H9 (cell line): ENCODE measurements at regions not wholly inside any gene's neighbourhood (a gene's known extent, or its start where the extent isn't known, plus 50 kb on each side); places are given as distances from the start of the nearest gene placed in this dataset.

Source experiments
- DNase-seq: peaks from one replicate; pipeline ENCODE4 v3.0.0-alpha.2; 2017
- H2AFZ ChIP-seq: one replicate; pipeline ENCODE4 v1.6.1; 2013; ENCODE audit warnings: mild to moderate bottlenecking, low read length, control low read depth, moderate library complexity
- H2AK5ac ChIP-seq: 2 replicates; pipeline ENCODE4 v1.6.1; 2013; ENCODE audit warnings: low read length, control low read depth, mixed read lengths; ENCODE audit not compliant: insufficient read length
- H2BK120ac ChIP-seq: one replicate; pipeline ENCODE4 v1.6.1; 2013; ENCODE audit warnings: low read depth, mild to moderate bottlenecking, low read length, control low read depth, inconsistent platforms; ENCODE audit not compliant: poor library complexity, severe bottlenecking
- H2BK12ac ChIP-seq: 2 replicates; pipeline ENCODE4 v1.6.1; 2013; ENCODE audit warnings: low read length, control low read depth, mixed read lengths, low read depth; ENCODE audit not compliant: insufficient read length
- H2BK15ac ChIP-seq: 2 replicates; pipeline ENCODE4 v1.6.1; 2013; ENCODE audit warnings: low read depth, low read length, control low read depth
- H2BK20ac ChIP-seq: one replicate; pipeline ENCODE4 v1.6.1; 2013; ENCODE audit warnings: low read depth, mild to moderate bottlenecking, low read length, control low read depth, inconsistent platforms; ENCODE audit not compliant: poor library complexity, severe bottlenecking
- H2BK5ac ChIP-seq: 2 replicates; pipeline ENCODE4 v1.6.1; 2013; ENCODE audit warnings: low read length, control low read depth, mixed read lengths; ENCODE audit not compliant: insufficient read length
- H3K14ac ChIP-seq: 2 replicates; pipeline ENCODE4 v1.6.1; 2013; ENCODE audit warnings: low read length, control low read depth; ENCODE audit not compliant: insufficient read depth
- H3K18ac ChIP-seq: 2 replicates; pipeline ENCODE4 v1.6.1; 2013; ENCODE audit warnings: low read depth, mild to moderate bottlenecking, mixed read lengths, low read length, control low read depth; ENCODE audit not compliant: insufficient read length
- H3K23ac ChIP-seq: 2 replicates; pipeline ENCODE4 v1.6.1; 2013; ENCODE audit warnings: low read length, control low read depth, mixed read lengths, low read depth; ENCODE audit not compliant: insufficient read length
- H3K23me2 ChIP-seq: 2 replicates; pipeline ENCODE4 v1.6.1; 2013; ENCODE audit warnings: low read depth, mild to moderate bottlenecking, mixed read lengths, low read length, control low read depth; ENCODE audit not compliant: insufficient read length, poor library complexity, severe bottlenecking
- H3K27ac ChIP-seq: 2 replicates; pipeline ENCODE4 v1.5.1; 2013; ENCODE audit warnings: low read length, control low read depth, mixed read lengths, low read depth; ENCODE audit not compliant: insufficient read length
- H3K27me3 ChIP-seq: 2 replicates; pipeline ENCODE4 v1.6.1; 2013; ENCODE audit warnings: low read length, control low read depth, inconsistent platforms; ENCODE audit not compliant: insufficient read depth
- H3K4ac ChIP-seq: 2 replicates; pipeline ENCODE4 v1.6.1; 2013; ENCODE audit warnings: low read depth, mild to moderate bottlenecking, control low read depth, inconsistent platforms, low read length, moderate library complexity
- H3K4me1 ChIP-seq: 2 replicates; pipeline ENCODE4 v1.6.1; 2013; ENCODE audit warnings: low read length, control low read depth, inconsistent platforms; ENCODE audit not compliant: insufficient read depth
- H3K4me2 ChIP-seq: 2 replicates; pipeline ENCODE4 v1.6.1; 2013; ENCODE audit warnings: low read length, control low read depth, mixed read lengths; ENCODE audit not compliant: insufficient read length, insufficient read depth
- H3K56ac ChIP-seq: 2 replicates; pipeline ENCODE4 v1.6.1; 2013; ENCODE audit warnings: low read depth, mild to moderate bottlenecking, mixed read lengths, low read length, control low read depth; ENCODE audit not compliant: insufficient read length
- H3K79me1 ChIP-seq: 2 replicates; pipeline ENCODE4 v1.6.1; 2013; ENCODE audit warnings: low read depth, mild to moderate bottlenecking, moderate library complexity, low read length, control low read depth, inconsistent platforms; ENCODE audit not compliant: insufficient read depth, poor library complexity, severe bottlenecking
- H3K79me2 ChIP-seq: 2 replicates; pipeline ENCODE4 v1.6.1; 2013; ENCODE audit warnings: low read length, control low read depth, inconsistent platforms; ENCODE audit not compliant: insufficient read depth
- H3K9ac ChIP-seq: 2 replicates; pipeline ENCODE4 v1.6.1; 2013; ENCODE audit warnings: low read length, control low read depth, mixed read lengths; ENCODE audit not compliant: insufficient read length; ENCODE audit errors: extremely low read depth
- H3K9me3 ChIP-seq: one replicate; pipeline ENCODE4 v1.6.1; 2013; ENCODE audit warnings: low read depth, low read length, inconsistent platforms; ENCODE audit not compliant: control insufficient read depth
- H3T11ph ChIP-seq: one replicate; pipeline ENCODE4 v1.6.1; 2013; ENCODE audit warnings: mild to moderate bottlenecking, low read length, control low read depth, inconsistent platforms
- H4K20me1 ChIP-seq: one replicate; pipeline ENCODE4 v1.6.1; 2013; ENCODE audit not compliant: control insufficient read depth, insufficient read length, insufficient read depth
- H4K5ac ChIP-seq: 2 replicates; pipeline ENCODE4 v1.6.1; 2013; ENCODE audit warnings: low read depth, mild to moderate bottlenecking, mixed read lengths, low read length, control low read depth; ENCODE audit not compliant: insufficient read length
- H4K8ac ChIP-seq: replicated peaks from 2 replicates; pipeline ENCODE4 v1.6.1; 2013; ENCODE audit warnings: low read length, control low read depth, mixed read lengths, low read depth; ENCODE audit not compliant: insufficient read length
- H4K91ac ChIP-seq: 2 replicates; pipeline ENCODE4 v1.6.1; 2013; ENCODE audit warnings: low read depth, mild to moderate bottlenecking, moderate library complexity, mixed read lengths, low read length, control low read depth; ENCODE audit not compliant: insufficient read length
- H3K27ac Mint-ChIP-seq, 3 experiments: 2 replicates in 2 of 3; 3 replicates in 1 of 3; pipeline ENCODE4 v1.8.0; 2020 to 2021; ENCODE audit warnings: mixed read lengths in 3 of 3, mild to moderate bottlenecking in 1 of 3, moderate library complexity in 1 of 3
- H3K27me3 Mint-ChIP-seq: 2 replicates; pipeline ENCODE4 v1.8.0; 2021; ENCODE audit warnings: low read depth, mild to moderate bottlenecking, moderate library complexity, mixed read lengths
- H3K36me3 Mint-ChIP-seq, 3 experiments: 2 replicates in 2 of 3; 3 replicates in 1 of 3; pipeline ENCODE4 v1.8.0; 2020 to 2021; ENCODE audit warnings: low read depth in 3 of 3, mixed read lengths in 3 of 3; ENCODE audit not compliant: insufficient read depth in 1 of 3
- H3K4me1 Mint-ChIP-seq, 2 experiments: 2 replicates each; pipeline ENCODE4 v1.8.0; 2020; ENCODE audit warnings: mixed read lengths in 2 of 2
- H3K4me3 Mint-ChIP-seq, 2 experiments: 2 replicates in 1 of 2; 3 replicates in 1 of 2; pipeline ENCODE4 v1.8.0; 2020 to 2021; ENCODE audit warnings: mild to moderate bottlenecking in 2 of 2, mixed read lengths in 2 of 2, moderate library complexity in 1 of 2
- H3K9me3 Mint-ChIP-seq, 2 experiments: 2 replicates in 1 of 2; 3 replicates in 1 of 2; pipeline ENCODE4 v1.8.0; 2020; ENCODE audit warnings: mild to moderate bottlenecking in 2 of 2, mixed read lengths in 2 of 2, moderate library complexity in 1 of 2
- WGBS: extraction: QIAGEN DNeasy Blood & Tissue Kit; methylation state at CpG from one replicate; pipeline ENCODE4 v1.1.7; 2013; ENCODE audit warnings: missing lambda C conversion rate, low lambda C conversion rate, mixed read lengths; ENCODE audit not compliant: insufficient read length; ENCODE audit errors: extremely low coverage; 5-methylcytosine and 5-hydroxymethylcytosine counted together
- TF ChIP-seq, protein P1 (sequence below): fragments of 200-600 bp; sonication (generic); conservative IDR thresholded peaks from 3 replicates; pipeline ENCODE4 v1.8.0; 2021; ENCODE audit warnings: antibody characterized with exemption, mild to moderate bottlenecking

- Histone ChIP-seq H2BK12ac (no peak overlapping the region), H3K27ac (no peak overlapping the region), H2AK5ac (no peak overlapping the region), H3K14ac (no peak overlapping the region), H3K79me1 (no peaks in the 10 kb centered on the region), H4K8ac (no peak overlapping the region), H2AFZ (no peak overlapping the region), H4K91ac (no peak overlapping the region), H3K4me2 (no peak overlapping the region), H4K20me1 (no peaks in the 10 kb centered on the region), H2BK20ac (no peak overlapping the region), H3K9me3 (no peaks in the 10 kb centered on the region), H4K5ac (no peak overlapping the region), H3K18ac (no peak overlapping the region), H2BK120ac (no peak overlapping the region), H2BK15ac (no peak overlapping the region), H3K79me2 (no peaks in the 10 kb centered on the region), H3K27me3 (no peaks in the 10 kb centered on the region), H2BK5ac (no peak overlapping the region), H3K56ac (no peak overlapping the region), H3K23ac (no peak overlapping the region), H3T11ph (no peak overlapping the region), H3K23me2 (no peaks in the 10 kb centered on the region), H3K4me1 (no peaks in the 10 kb centered on the region), H3K9ac (no peak overlapping the region), H3K4ac (no peak overlapping the region)
- WGBS = no CpG with 5 or more reads among the region's 2 CpGs
- H3K9me3 Mint-ChIP-seq = no peaks in the 10 kb centered on the region
- no peaks in the 10 kb centered on the region for H3K27me3 Mint-ChIP-seq
- H3K36me3 Mint-ChIP-seq = no peaks in the 10 kb centered on the region
- H3K4me3 Mint-ChIP-seq = no peak overlapping the region
- H3K27ac Mint-ChIP-seq = no peak overlapping the region
- TF ChIP-seq, protein P1, sequence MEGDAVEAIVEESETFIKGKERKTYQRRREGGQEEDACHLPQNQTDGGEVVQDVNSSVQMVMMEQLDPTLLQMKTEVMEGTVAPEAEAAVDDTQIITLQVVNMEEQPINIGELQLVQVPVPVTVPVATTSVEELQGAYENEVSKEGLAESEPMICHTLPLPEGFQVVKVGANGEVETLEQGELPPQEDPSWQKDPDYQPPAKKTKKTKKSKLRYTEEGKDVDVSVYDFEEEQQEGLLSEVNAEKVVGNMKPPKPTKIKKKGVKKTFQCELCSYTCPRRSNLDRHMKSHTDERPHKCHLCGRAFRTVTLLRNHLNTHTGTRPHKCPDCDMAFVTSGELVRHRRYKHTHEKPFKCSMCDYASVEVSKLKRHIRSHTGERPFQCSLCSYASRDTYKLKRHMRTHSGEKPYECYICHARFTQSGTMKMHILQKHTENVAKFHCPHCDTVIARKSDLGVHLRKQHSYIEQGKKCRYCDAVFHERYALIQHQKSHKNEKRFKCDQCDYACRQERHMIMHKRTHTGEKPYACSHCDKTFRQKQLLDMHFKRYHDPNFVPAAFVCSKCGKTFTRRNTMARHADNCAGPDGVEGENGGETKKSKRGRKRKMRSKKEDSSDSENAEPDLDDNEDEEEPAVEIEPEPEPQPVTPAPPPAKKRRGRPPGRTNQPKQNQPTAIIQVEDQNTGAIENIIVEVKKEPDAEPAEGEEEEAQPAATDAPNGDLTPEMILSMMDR = no peak
- no peak for DNase-seq
- no peaks in the 10 kb centered on the region for H3K4me1 Mint-ChIP-seq
Measured at GRCh38 chr4:144901141-144901540, 196.9 kb downstream of the ANAPC10 start.
